Panc1 (cell line): ENCODE measurements at regions not wholly inside any gene's neighbourhood (a gene's known extent, or its start where the extent isn't known, plus 50 kb on each side); places are given as distances from the start of the nearest gene placed in this dataset.
"Not testable (repeated sequence)": the region's sequence is repeated elsewhere in the genome, so short reads cannot be mapped to it uniquely, and the experiment has no call there.

Source experiments
- ATAC-seq: fragments of 200-7000 bp; cut with Tn5 transposase; 2 replicates; pipeline ENCODE4 v1.9.1; 2020; ENCODE audit warnings: mild to moderate bottlenecking, moderate library complexity
- BruUV-seq: library from RNA; stranded (reverse); fragments of 400-500 nt; replicated peaks from 2 replicates; lab custom pipeline; 2021; lab: Mats Ljungman, UMichigan
- CTCF ChIA-PET: fragments of 300-600 bp; sonication (Branson Sonifier 250); formaldehyde crosslinking; loops from one replicate; lab custom pipeline; 2022; ENCODE audit warnings: antibody characterized with exemption; lab: Charles Lee
- POLR2A ChIA-PET: fragments of 300-600 bp; sonication (Branson Sonifier 250); formaldehyde crosslinking; loops from one replicate; lab custom pipeline; 2022; ENCODE audit warnings: antibody characterized with exemption; lab: Charles Lee
- DNase-seq: peaks from one replicate; pipeline ENCODE4 v3.0.0-alpha.2; 2010; ENCODE audit warnings: low read depth, low spot score
- H3K27ac ChIP-seq: 2 replicates; pipeline ENCODE4 v1.5.1; 2011; ENCODE audit warnings: mild to moderate bottlenecking, low read length, inconsistent platforms
- H3K27me3 ChIP-seq: fragments of 200-500 bp; sonication (Bioruptor generic); 2 replicates; pipeline ENCODE4 v1.6.0; 2014; ENCODE audit warnings: low read length, inconsistent platforms; ENCODE audit not compliant: control insufficient read depth, insufficient read depth
- H3K36me3 ChIP-seq: fragments of 200-500 bp; sonication (Bioruptor generic); 2 replicates; pipeline ENCODE4 v1.5.1; 2014; ENCODE audit warnings: inconsistent platforms, mild to moderate bottlenecking, low read length, moderate library complexity; ENCODE audit not compliant: control insufficient read depth, insufficient read depth
- H3K4me1 ChIP-seq: 2 replicates; pipeline ENCODE4 v1.5.1; 2011; ENCODE audit warnings: inconsistent platforms, mild to moderate bottlenecking, low read length, moderate library complexity; ENCODE audit not compliant: control insufficient read depth, insufficient read depth
- H3K4me3 ChIP-seq, 2 experiments: 2 replicates each; pipeline ENCODE4 v1.5.1; 2011 to 2012; ENCODE audit warnings: low read depth in 2 of 2, low read length in 2 of 2, mild to moderate bottlenecking in 2 of 2, inconsistent platforms in 1 of 2, moderate library complexity in 1 of 2
- H3K9me3 ChIP-seq: fragments of 200-500 bp; sonication (Bioruptor generic); 2 replicates; pipeline ENCODE4 v1.5.1; 2014; ENCODE audit warnings: low read depth, mild to moderate bottlenecking, inconsistent platforms, low read length, moderate library complexity; ENCODE audit not compliant: control insufficient read depth, insufficient read depth
- CTCF ChIP-seq: fragments of 450-650 bp; IDR thresholded peaks from 2 replicates; pipeline ENCODE4 v1.5.1; 2017; ENCODE audit warnings: mild to moderate bottlenecking
- POLR2AphosphoS5 ChIP-seq: IDR thresholded peaks from 2 replicates; pipeline ENCODE4 v1.6.1; 2012; ENCODE audit warnings: mild to moderate bottlenecking, low read depth, low read length, moderate library complexity
- REST ChIP-seq, 2 experiments: IDR thresholded peaks; 2 replicates each; pipeline ENCODE4 v1.6.1; 2011 to 2012; ENCODE audit warnings: low read depth in 2 of 2, control low read depth in 1 of 2, low read length in 1 of 2, mild to moderate bottlenecking in 1 of 2, moderate library complexity in 1 of 2; ENCODE audit not compliant: insufficient read depth in 1 of 2
- SIN3A ChIP-seq: IDR thresholded peaks from 2 replicates; pipeline ENCODE4 v1.6.1; 2012; ENCODE audit warnings: low read depth, mild to moderate bottlenecking, low read length, moderate library complexity, borderline replicate concordance; ENCODE audit not compliant: insufficient read depth
- TCF7L2 ChIP-seq: IDR thresholded peaks from 2 replicates; pipeline ENCODE4 v1.6.1; 2011; ENCODE audit warnings: mild to moderate bottlenecking, low read depth, low read length, inconsistent platforms
- in situ Hi-C: cut with HindIII; loops from 2 replicates; pipeline ENCODE4 v1.10.0; 2016; ENCODE audit warnings: low sequenced_read_pairs, low pct_unique_long_range_greater_than_20kb
- intact Hi-C: fragments of 100-400 bp; cut with micrococcal nuclease; formaldehyde crosslinking; loops from one replicate; pipeline ENCODE4 v1.10.0; 2022; ENCODE audit not compliant: unreplicated experiment

GRCh38 chr11:101224221-101224620, 94.6 kb upstream of the PGR start:
- TF ChIP-seq TCF7L2 (no peak), REST (IDR thresholded peaks at IDR 0.05; ENCODE audit: insufficient read depth in 1 of 2, low read depth in 2 of 2, low read length in 1 of 2) (no peak), SIN3A (no peak), CTCF (no peak), POLR2AphosphoS5 (no peak)
- no peaks in the 10 kb centered on the region for H3K27me3 ChIP-seq
- intact Hi-C loops (no loop called here), in situ Hi-C loops (no loop called here)
- no peak for ATAC-seq
- no peaks in the 10 kb centered on the region for H3K9me3 ChIP-seq
- no peaks in the 10 kb centered on the region for H3K4me1 ChIP-seq
- no peak overlapping the region for H3K27ac ChIP-seq
- BruUV-seq = no TSS peak
- H3K4me3 ChIP-seq = no peak overlapping the region
- ChIA-PET CTCF (no interaction called here), POLR2A (no interaction called here)
- H3K36me3 ChIP-seq = no peaks in the 10 kb centered on the region
- DNase-seq = no peak

GRCh38 chr11:101218091-101218490, 88.5 kb upstream of the PGR start:
- H3K9me3 ChIP-seq, H3K27ac ChIP-seq, H3K4me3 ChIP-seq, intact Hi-C loops, BruUV-seq, in situ Hi-C loops, DNase-seq, CTCF ChIA-PET, ATAC-seq, H3K27me3 ChIP-seq, H3K4me1 ChIP-seq, H3K36me3 ChIP-seq: not testable (repeated sequence)
- POLR2A ChIA-PET = interaction anchor here (0.6 kb wide), 1 partner anchor 95 kb away, joined by 3 read pairs; no protein-coding TSS in a partner anchor

- H3K4me1 ChIP-seq, ATAC-seq, POLR2A ChIA-PET, H3K27me3 ChIP-seq, intact Hi-C loops, H3K4me3 ChIP-seq, H3K36me3 ChIP-seq, in situ Hi-C loops, H3K27ac ChIP-seq, DNase-seq, BruUV-seq, CTCF ChIA-PET, H3K9me3 ChIP-seq: not testable (repeated sequence)
Observed at GRCh38 chr11:101216091-101216490, 86.5 kb upstream of the PGR start.
